ENCODE measurements at regions not wholly inside any gene's neighbourhood (a gene's known extent, or its start where the extent isn't known, plus 50 kb on each side); places are given as distances from the start of the nearest gene placed in this dataset.

DNA sequence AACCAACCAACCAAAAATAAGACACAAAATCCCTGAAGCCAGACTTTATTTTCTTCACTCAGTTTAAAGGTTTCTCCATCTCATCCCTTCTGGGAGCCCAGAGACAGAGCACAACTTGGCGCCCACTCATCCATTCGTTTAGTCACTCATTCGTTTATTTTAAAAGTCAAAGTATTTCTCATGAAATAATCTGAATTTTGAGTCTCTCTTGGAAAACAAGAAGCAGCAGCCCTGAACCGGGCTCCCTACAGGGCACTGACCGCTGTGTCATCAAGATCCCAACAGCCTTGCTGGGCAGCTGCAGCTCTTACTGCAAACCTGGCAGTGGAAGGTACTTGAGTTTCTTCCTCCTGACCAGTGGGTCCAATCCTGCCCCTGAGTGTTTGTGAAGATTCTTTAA, 171.6 kb downstream of the THBS2 start:
- no peaks in the 10 kb centered on the region for H3K4me1 ChIP-seq
- intact Hi-C loops (cut with DNase I), result no loop called here

GRCh38 chr6:169081248-169081647, 172.4 kb downstream of the THBS2 start:
- no peaks in the 10 kb centered on the region for H3K9me3 ChIP-seq
- H3K4me3 ChIP-seq, result no peak overlapping the region
- H3K27ac ChIP-seq, result no peak overlapping the region
- TF ChIP-seq CTCF (IDR thresholded peaks at IDR 0.05), result no peak
- no peak overlapping the region for H3K9ac ChIP-seq (ENCODE audit: low read depth in 2 of 2, low read length in 2 of 2)
- no peaks in the 10 kb centered on the region for H3K36me3 ChIP-seq
- H3K27me3 ChIP-seq, result no peaks in the 10 kb centered on the region
- no peak for DNase-seq
- intact Hi-C loops (cut with DNase I), result no loop called here
- no peaks in the 10 kb centered on the region for H3K4me1 ChIP-seq

More for the DNA sequence above, 171.6 kb downstream of the THBS2 start:
- no peak for DNase-seq
- Histone ChIP-seq H3K9ac (ENCODE audit: low read depth in 2 of 2, low read length in 2 of 2) (no peak overlapping the region), H3K27ac (no peak overlapping the region), H3K27me3 (no peaks in the 10 kb centered on the region), H3K4me3 (no peak overlapping the region), H3K9me3 (no peaks in the 10 kb centered on the region), H3K36me3 (no peaks in the 10 kb centered on the region)
- TF ChIP-seq CTCF (IDR thresholded peaks at IDR 0.05), result no peak

GRCh38 chr6:169079650-169080049, 174.0 kb downstream of the THBS2 start:
- no peak overlapping the region for H3K27ac ChIP-seq
- H3K36me3 ChIP-seq, result no peaks in the 10 kb centered on the region
- no peak overlapping the region for H3K4me3 ChIP-seq
- H3K9ac ChIP-seq (ENCODE audit: low read depth in 2 of 2, low read length in 2 of 2), result no peak overlapping the region
- intact Hi-C loops (cut with DNase I), result no loop called here
- no peaks in the 10 kb centered on the region for H3K4me1 ChIP-seq
- no peaks in the 10 kb centered on the region for H3K9me3 ChIP-seq
- H3K27me3 ChIP-seq, result no peaks in the 10 kb centered on the region
- TF ChIP-seq CTCF (IDR thresholded peaks at IDR 0.05), result no peak
- DNase-seq, result no peak

DNA sequence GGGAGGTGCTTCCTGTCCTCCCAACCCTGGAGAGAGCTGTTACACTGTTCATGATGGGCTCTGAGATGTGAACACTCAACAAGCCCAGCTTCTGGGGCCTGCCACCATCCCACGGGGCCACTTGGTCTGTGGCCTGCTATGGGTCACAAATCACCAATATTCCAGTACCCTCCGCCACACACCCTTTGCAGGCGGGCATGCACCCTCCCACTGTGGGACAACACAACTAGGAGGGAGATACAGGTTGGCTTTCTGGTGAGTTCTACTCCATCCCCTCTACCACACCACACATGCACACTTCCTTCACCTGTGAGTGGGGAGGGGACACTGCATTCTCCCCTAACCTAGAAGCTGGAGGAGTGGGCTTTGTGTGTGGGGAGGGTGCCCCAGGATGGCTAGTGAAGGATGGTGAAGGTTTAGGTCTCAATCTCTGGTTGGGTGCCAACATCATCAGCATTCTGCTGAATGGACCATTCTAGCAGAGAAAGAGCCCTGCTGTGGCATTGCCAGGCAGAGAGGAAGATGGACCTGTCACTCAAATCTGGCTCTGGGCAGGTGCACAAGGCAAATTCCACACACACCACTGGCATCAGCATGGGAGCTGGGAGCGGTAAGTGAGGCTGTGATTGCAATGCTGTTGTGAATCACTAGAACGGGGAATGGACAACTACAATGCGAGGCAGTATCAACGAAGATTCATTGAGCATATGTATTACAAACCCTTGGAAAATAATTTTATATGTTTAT, 175.1 kb downstream of the THBS2 start:
- no peak overlapping the region for H3K9ac ChIP-seq (ENCODE audit: low read depth in 2 of 2, low read length in 2 of 2)
- H3K9me3 ChIP-seq, result no peaks in the 10 kb centered on the region
- intact Hi-C loops (cut with DNase I), result no loop called here
- H3K27me3 ChIP-seq, result no peaks in the 10 kb centered on the region
- no peak for TF ChIP-seq CTCF (IDR thresholded peaks at IDR 0.05)
- no peak overlapping the region for H3K4me3 ChIP-seq
- H3K4me1 ChIP-seq, result no peaks in the 10 kb centered on the region
- H3K36me3 ChIP-seq, result no peaks in the 10 kb centered on the region
- DNase-seq, result no peak
- no peak overlapping the region for H3K27ac ChIP-seq

GRCh38 chr6:169075915-169076654, 177.6 kb downstream of the THBS2 start:
- DNase-seq, result no peak
- no peaks in the 10 kb centered on the region for H3K9me3 ChIP-seq
- no peak overlapping the region for H3K4me3 ChIP-seq
- no peaks in the 10 kb centered on the region for H3K27me3 ChIP-seq
- TF ChIP-seq CTCF (IDR thresholded peaks at IDR 0.05), result no peak
- intact Hi-C loops (cut with DNase I), result no loop called here
- H3K36me3 ChIP-seq, result no peaks in the 10 kb centered on the region
- H3K9ac ChIP-seq (ENCODE audit: low read depth in 2 of 2, low read length in 2 of 2), result no peak overlapping the region
- no peaks in the 10 kb centered on the region for H3K4me1 ChIP-seq
- no peak overlapping the region for H3K27ac ChIP-seq
